Type B pancreatic cell (in vitro differentiated cells): ENCODE measurements at regions not wholly inside any gene's neighbourhood (a gene's known extent, or its start where the extent isn't known, plus 50 kb on each side); places are given as distances from the start of the nearest gene placed in this dataset.
A peak's percentile ranks its signal among the peaks of the same experiment; 100 is the strongest.
"Not testable (repeated sequence)": the region's sequence is repeated elsewhere in the genome, so short reads cannot be mapped to it uniquely, and the experiment has no call there.

ENCODE experiments used
- DNase-seq: peaks from one replicate; pipeline ENCODE4 v3.0.0; 2021; ENCODE audit warnings: mixed read lengths; ENCODE audit not compliant: unreplicated experiment; ENCODE audit errors: extremely low spot score
- H3K27ac Mint-ChIP-seq: 2 replicates; pipeline ENCODE4 v1.8.0; 2021; ENCODE audit warnings: mild to moderate bottlenecking, mixed read lengths
- H3K27me3 Mint-ChIP-seq: 2 replicates; pipeline ENCODE4 v1.8.0; 2021; ENCODE audit warnings: mixed read lengths
- H3K36me3 Mint-ChIP-seq: 2 replicates; pipeline ENCODE4 v1.8.0; 2021; ENCODE audit warnings: mixed read lengths
- H3K4me1 Mint-ChIP-seq: one replicate; pipeline ENCODE4 v1.8.0; 2021; ENCODE audit warnings: mixed read lengths; ENCODE audit not compliant: unreplicated experiment
- H3K4me3 Mint-ChIP-seq: 2 replicates; pipeline ENCODE4 v1.8.0; 2021; ENCODE audit warnings: mild to moderate bottlenecking, mixed read lengths
- H3K9me3 Mint-ChIP-seq: 2 replicates; pipeline ENCODE4 v1.8.0; 2021; ENCODE audit warnings: mixed read lengths
- CTCF ChIP-seq: fragments of 200-600 bp; sonication (generic); conservative IDR thresholded peaks from 2 replicates; pipeline ENCODE4 v1.5.0; 2021; ENCODE audit warnings: antibody characterized with exemption, mild to moderate bottlenecking

GRCh38 chr5:62223312-62223670, 82.7 kb upstream of the KIF2A start:
- not testable (repeated sequence) for H3K27me3 Mint-ChIP-seq, H3K36me3 Mint-ChIP-seq, DNase-seq, H3K4me1 Mint-ChIP-seq, H3K9me3 Mint-ChIP-seq, H3K27ac Mint-ChIP-seq
- peak overlapping the region; percentile 67 for H3K4me3 Mint-ChIP-seq
- peak; percentile 75 for TF ChIP-seq CTCF

GRCh38 chr5:62224987-62225601, 80.9 kb upstream of the KIF2A start:
- not testable (repeated sequence) for DNase-seq, H3K4me1 Mint-ChIP-seq, H3K9me3 Mint-ChIP-seq, H3K27ac Mint-ChIP-seq, H3K36me3 Mint-ChIP-seq, H3K4me3 Mint-ChIP-seq
- peaks cover 12% of the 10 kb centered on the region for H3K27me3 Mint-ChIP-seq
- TF ChIP-seq CTCF: peak; percentile 69

- H3K4me3 Mint-ChIP-seq, H3K36me3 Mint-ChIP-seq, H3K27ac Mint-ChIP-seq, DNase-seq, H3K27me3 Mint-ChIP-seq, H3K9me3 Mint-ChIP-seq, H3K4me1 Mint-ChIP-seq: not testable (repeated sequence)
Measured at GRCh38 chr5:62230876-62231388, 75.1 kb upstream of the KIF2A start.

GRCh38 chr5:62231576-62231975, 74.4 kb upstream of the KIF2A start:
- Mint-ChIP-seq H3K4me1 (no peaks in the 10 kb centered on the region), H3K9me3 (no peaks in the 10 kb centered on the region), H3K27me3 (peaks cover 6% of the 10 kb centered on the region), H3K36me3 (no peaks in the 10 kb centered on the region), H3K27ac (no peak overlapping the region), H3K4me3 (no peak overlapping the region)
- no peak for TF ChIP-seq CTCF
- no peak for DNase-seq

- not testable (repeated sequence) for H3K4me1 Mint-ChIP-seq, DNase-seq, H3K27me3 Mint-ChIP-seq, H3K4me3 Mint-ChIP-seq, H3K36me3 Mint-ChIP-seq, H3K27ac Mint-ChIP-seq, H3K9me3 Mint-ChIP-seq
Measured at GRCh38 chr5:62232218-62232617, 73.8 kb upstream of the KIF2A start.

- H3K4me3 Mint-ChIP-seq, DNase-seq, H3K4me1 Mint-ChIP-seq, H3K36me3 Mint-ChIP-seq, H3K27ac Mint-ChIP-seq, H3K27me3 Mint-ChIP-seq, H3K9me3 Mint-ChIP-seq: not testable (repeated sequence)
Measured at GRCh38 chr5:62233083-62234046, 72.6 kb upstream of the KIF2A start.

GRCh38 chr5:62236593-62236992, 69.4 kb upstream of the KIF2A start:
- not testable (repeated sequence) for H3K27ac Mint-ChIP-seq, DNase-seq, H3K9me3 Mint-ChIP-seq, H3K36me3 Mint-ChIP-seq, H3K4me3 Mint-ChIP-seq, H3K27me3 Mint-ChIP-seq, H3K4me1 Mint-ChIP-seq

GRCh38 chr5:62237944-62238343, 68.1 kb upstream of the KIF2A start:
- not testable (repeated sequence) for H3K27me3 Mint-ChIP-seq, H3K9me3 Mint-ChIP-seq, H3K4me1 Mint-ChIP-seq, DNase-seq, H3K4me3 Mint-ChIP-seq, H3K36me3 Mint-ChIP-seq, H3K27ac Mint-ChIP-seq

GRCh38 chr5:62238584-62238983, 67.4 kb upstream of the KIF2A start:
- H3K4me3 Mint-ChIP-seq, DNase-seq, H3K4me1 Mint-ChIP-seq, H3K9me3 Mint-ChIP-seq, H3K27me3 Mint-ChIP-seq, H3K36me3 Mint-ChIP-seq, H3K27ac Mint-ChIP-seq: not testable (repeated sequence)

GRCh38 chr5:62240494-62240893, 65.5 kb upstream of the KIF2A start:
- H3K36me3 Mint-ChIP-seq: not testable (repeated sequence)

GRCh38 chr5:62242000-62242399, 64.0 kb upstream of the KIF2A start:
- DNase-seq, H3K36me3 Mint-ChIP-seq, H3K4me3 Mint-ChIP-seq, H3K27me3 Mint-ChIP-seq, H3K4me1 Mint-ChIP-seq, H3K9me3 Mint-ChIP-seq, H3K27ac Mint-ChIP-seq: not testable (repeated sequence)

More at GRCh38 chr5:62240494-62240893, 65.5 kb upstream of the KIF2A start:
- not testable (repeated sequence) for H3K9me3 Mint-ChIP-seq, DNase-seq, H3K4me1 Mint-ChIP-seq, H3K27ac Mint-ChIP-seq, H3K27me3 Mint-ChIP-seq, H3K4me3 Mint-ChIP-seq
